Loucy (cell line): ENCODE measurements at regions not wholly inside any gene's neighbourhood (a gene's known extent, or its start where the extent isn't known, plus 50 kb on each side); places are given as distances from the start of the nearest gene placed in this dataset.

ENCODE experiments used
- H2AFZ ChIP-seq: fragments of 200-600 bp; sonication (generic); 2 replicates; pipeline ENCODE4 v1.6.0; 2016; ENCODE audit warnings: antibody characterized with exemption, mild to moderate bottlenecking, low read length, moderate library complexity
- H3F3A ChIP-seq: fragments of 200-600 bp; 2 replicates; pipeline ENCODE4 v1.6.0; 2016; ENCODE audit warnings: antibody characterized with exemption, low read depth, mild to moderate bottlenecking
- H3K27me3 ChIP-seq: fragments of 200-600 bp; sonication (generic); 2 replicates; pipeline ENCODE4 v1.6.1; 2014; ENCODE audit warnings: low read length, mild to moderate bottlenecking; ENCODE audit not compliant: insufficient read depth, poor library complexity, severe bottlenecking
- H3K36me3 ChIP-seq: fragments of 200-600 bp; sonication (generic); 2 replicates; pipeline ENCODE4 v1.6.1; 2016; ENCODE audit warnings: low read length; ENCODE audit not compliant: insufficient read depth
- H3K4me1 ChIP-seq: fragments of 200-600 bp; sonication (generic); 2 replicates; pipeline ENCODE4 v1.5.1; 2014; ENCODE audit warnings: low read length, mild to moderate bottlenecking; ENCODE audit not compliant: insufficient read depth, poor library complexity, severe bottlenecking
- H3K4me2 ChIP-seq: fragments of 200-600 bp; sonication (generic); 2 replicates; pipeline ENCODE4 v1.6.0; 2014; ENCODE audit warnings: antibody characterized with exemption, low read length, low read depth, mild to moderate bottlenecking; ENCODE audit not compliant: poor library complexity, severe bottlenecking
- H3K4me3 ChIP-seq: fragments of 200-600 bp; sonication (generic); 2 replicates; pipeline ENCODE4 v1.5.1; 2014; ENCODE audit warnings: low read length, mild to moderate bottlenecking, mixed read lengths; ENCODE audit not compliant: poor library complexity, severe bottlenecking
- H3K79me2 ChIP-seq: fragments of 200-600 bp; sonication (generic); 2 replicates; pipeline ENCODE4 v1.6.1; 2014; ENCODE audit warnings: low read length; ENCODE audit not compliant: insufficient read depth
- H3K9ac ChIP-seq: fragments of 200-600 bp; sonication (generic); 2 replicates; pipeline ENCODE4 v1.6.0; 2014; ENCODE audit warnings: mild to moderate bottlenecking, low read depth, low read length, moderate library complexity; ENCODE audit not compliant: poor library complexity, severe bottlenecking
- H3K9me2 ChIP-seq: fragments of 200-600 bp; sonication (generic); replicated peaks from 2 replicates; pipeline ENCODE4 v1.6.1; 2016; ENCODE audit warnings: low read depth, low read length, mixed read lengths
- H3K9me3 ChIP-seq: fragments of 200-600 bp; sonication (generic); 2 replicates; pipeline ENCODE4 v1.6.1; 2014; ENCODE audit warnings: mild to moderate bottlenecking, antibody characterized with exemption, low read length, low read depth; ENCODE audit not compliant: insufficient read depth
- H4K20me1 ChIP-seq: fragments of 200-600 bp; sonication (generic); 2 replicates; pipeline ENCODE4 v1.6.0; 2014; ENCODE audit warnings: antibody characterized with exemption, low read length, mild to moderate bottlenecking; ENCODE audit not compliant: insufficient read depth, poor library complexity, severe bottlenecking
- CTCF ChIP-seq: fragments of 200-600 bp; sonication (generic); conservative IDR thresholded peaks from 2 replicates; pipeline ENCODE4 v1.5.1; 2014; ENCODE audit warnings: mild to moderate bottlenecking, antibody characterized with exemption, low read length
- EZH2phosphoT487 ChIP-seq: fragments of 200-600 bp; IDR thresholded peaks from 2 replicates; pipeline ENCODE4 v1.6.1; 2018; ENCODE audit warnings: antibody characterized with exemption, mild to moderate bottlenecking, moderate library complexity, borderline replicate concordance

GRCh38 chr5:173479711-173480110 is 136.7 kb downstream of the BOD1 start:
- Histone ChIP-seq H2AFZ (no peak overlapping the region), H3K9me2 (no peaks in the 10 kb centered on the region), H3K4me3 (no peak overlapping the region), H3K9ac (no peak overlapping the region), H3K4me2 (no peak overlapping the region), H4K20me1 (no peaks in the 10 kb centered on the region), H3K79me2 (no peaks in the 10 kb centered on the region), H3F3A (no peaks in the 10 kb centered on the region), H3K4me1 (no peaks in the 10 kb centered on the region), H3K27me3 (no peaks in the 10 kb centered on the region), H3K36me3 (no peaks in the 10 kb centered on the region), H3K9me3 (no peaks in the 10 kb centered on the region)
- TF ChIP-seq EZH2phosphoT487, result no peak
- no peak for TF ChIP-seq CTCF

- TF ChIP-seq EZH2phosphoT487 (no peak), CTCF (no peak)
- Histone ChIP-seq H3K4me1 (no peaks in the 10 kb centered on the region), H3K4me2 (no peak overlapping the region), H3K79me2 (no peaks in the 10 kb centered on the region), H3K9me3 (no peaks in the 10 kb centered on the region), H3K9me2 (no peaks in the 10 kb centered on the region), H3F3A (no peaks in the 10 kb centered on the region), H3K36me3 (no peaks in the 10 kb centered on the region), H3K27me3 (no peaks in the 10 kb centered on the region), H2AFZ (no peak overlapping the region), H4K20me1 (no peaks in the 10 kb centered on the region), H3K4me3 (no peak overlapping the region), H3K9ac (no peak overlapping the region)
Observed at GRCh38 chr5:173477345-173478040, 139.0 kb downstream of the BOD1 start.

- Histone ChIP-seq H3K9me3 (no peaks in the 10 kb centered on the region), H2AFZ (no peak overlapping the region), H3K4me3 (no peak overlapping the region), H3F3A (no peaks in the 10 kb centered on the region), H3K4me2 (no peak overlapping the region), H3K27me3 (no peaks in the 10 kb centered on the region), H4K20me1 (no peaks in the 10 kb centered on the region), H3K4me1 (no peaks in the 10 kb centered on the region), H3K9me2 (no peaks in the 10 kb centered on the region), H3K36me3 (no peaks in the 10 kb centered on the region), H3K9ac (no peak overlapping the region), H3K79me2 (no peaks in the 10 kb centered on the region)
- TF ChIP-seq EZH2phosphoT487, result no peak
- no peak for TF ChIP-seq CTCF
Observed at GRCh38 chr5:173475780-173476179, 140.7 kb downstream of the BOD1 start.
